ENCODE measurements at regions not wholly inside any gene's neighbourhood (a gene's known extent, or its start where the extent isn't known, plus 50 kb on each side); places are given as distances from the start of the nearest gene placed in this dataset.
A peak's percentile ranks its signal among the peaks of the same experiment; 100 is the strongest.
"Not testable (repeated sequence)": the region's sequence is repeated elsewhere in the genome, so short reads cannot be mapped to it uniquely, and the experiment has no call there.

DNA sequence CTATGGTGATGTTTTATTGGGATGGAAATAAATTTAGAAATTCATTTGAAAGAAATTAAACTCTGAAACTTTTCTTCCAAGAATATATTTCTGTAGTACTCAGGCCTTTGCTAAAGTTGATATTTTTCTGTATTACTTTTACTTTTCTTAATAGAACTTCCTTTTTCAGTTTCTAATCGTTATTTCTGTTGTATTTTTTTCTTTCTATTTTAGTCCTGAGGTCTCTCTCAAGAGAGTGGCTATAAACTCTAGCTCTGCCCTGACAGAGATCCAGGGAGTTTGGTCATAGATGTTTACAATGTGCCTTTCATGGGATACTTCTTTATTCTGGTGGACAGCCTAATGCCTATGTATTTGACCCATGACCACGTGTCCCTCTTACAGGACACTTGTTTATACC, 51.0 kb downstream of the OR2B6 start:
- peak; percentile 80 for DNase-seq

DNA sequence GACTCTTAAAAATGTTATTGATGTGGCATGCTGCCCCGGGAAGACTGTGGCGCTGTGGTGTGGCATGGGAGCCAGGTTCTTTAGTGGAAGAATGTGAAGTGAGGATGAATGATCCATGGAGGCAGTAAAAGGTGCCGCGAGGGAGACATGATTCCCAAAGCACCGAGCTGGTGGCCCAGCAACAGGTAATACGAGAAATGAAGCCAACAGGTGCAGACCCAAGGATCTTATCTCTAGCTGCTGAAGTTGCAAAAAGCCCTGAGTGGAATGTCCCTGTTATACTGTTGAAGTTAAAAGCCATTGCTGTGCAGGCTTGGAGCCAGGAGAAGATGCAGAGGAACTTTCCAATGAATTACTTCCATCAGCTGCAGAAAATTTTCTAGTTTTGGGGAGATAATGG, 53.5 kb downstream of the OR2B6 start:
- DNase-seq = no peak

DNA sequence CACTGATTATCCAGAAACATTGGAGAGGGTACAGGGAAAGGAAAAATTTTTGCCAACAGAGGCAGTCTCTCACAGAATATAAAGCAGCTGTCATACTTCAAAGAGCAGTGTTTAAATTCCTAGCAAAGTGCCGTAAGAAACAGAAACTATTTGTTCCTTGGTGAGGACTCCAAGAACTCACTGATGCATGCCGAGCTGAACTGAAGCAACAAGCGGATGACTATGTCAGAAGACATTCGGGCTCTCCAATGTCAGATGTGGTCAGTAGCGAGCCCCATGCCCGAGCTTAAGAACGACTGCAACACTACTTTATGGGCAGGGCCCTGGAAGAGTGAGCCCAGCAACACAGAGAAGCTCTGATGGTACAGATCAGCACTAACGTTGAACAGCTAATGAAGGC, 54.7 kb downstream of the OR2B6 start:
- DNase-seq = no peak

DNA sequence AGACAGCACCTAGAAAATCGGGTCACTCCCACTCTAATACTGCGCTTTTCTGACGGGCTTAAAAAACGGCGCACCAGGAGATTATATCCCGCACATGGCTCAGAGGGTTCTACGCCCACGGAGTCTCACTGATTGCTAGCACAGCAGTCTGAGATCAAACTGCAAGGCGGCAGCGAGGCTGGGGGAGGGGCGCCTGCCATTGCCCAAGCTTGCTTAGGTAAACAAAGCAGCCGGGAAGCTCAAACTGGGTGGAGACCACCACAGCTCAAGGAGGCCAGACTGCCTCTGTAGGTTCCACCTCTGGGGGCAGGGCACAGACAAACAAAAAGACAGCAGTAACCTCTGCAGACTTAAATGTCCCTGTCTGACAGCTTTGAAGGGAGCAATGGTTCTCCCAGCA, 59.4 kb upstream of the ZNF165 start:
- DNase-seq = not testable (repeated sequence)

DNA sequence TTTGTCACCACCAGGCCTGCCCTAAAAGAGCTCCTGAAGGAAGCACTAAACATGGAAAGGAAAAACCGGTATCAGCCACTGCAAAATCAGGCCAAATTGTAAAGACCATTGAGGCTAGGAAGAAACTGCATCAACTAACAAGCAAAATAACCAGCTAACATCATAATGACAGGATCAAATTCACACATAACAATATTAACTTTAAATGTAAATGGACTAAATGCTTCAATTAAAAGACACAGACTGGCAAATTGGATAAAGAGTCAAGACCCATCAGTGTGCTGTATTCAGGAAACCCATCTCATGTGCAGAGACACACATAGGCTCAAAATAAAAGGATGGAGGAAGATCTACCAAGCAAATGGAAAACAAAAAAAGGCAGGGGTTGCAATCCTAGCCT, 57.7 kb upstream of the ZNF165 start:
- not testable (repeated sequence) for DNase-seq
